ENCODE measurements at regions not wholly inside any gene's neighbourhood (a gene's known extent, or its start where the extent isn't known, plus 50 kb on each side); places are given as distances from the start of the nearest gene placed in this dataset.
"Not testable (repeated sequence)": the region's sequence is repeated elsewhere in the genome, so short reads cannot be mapped to it uniquely, and the experiment has no call there.

DNA sequence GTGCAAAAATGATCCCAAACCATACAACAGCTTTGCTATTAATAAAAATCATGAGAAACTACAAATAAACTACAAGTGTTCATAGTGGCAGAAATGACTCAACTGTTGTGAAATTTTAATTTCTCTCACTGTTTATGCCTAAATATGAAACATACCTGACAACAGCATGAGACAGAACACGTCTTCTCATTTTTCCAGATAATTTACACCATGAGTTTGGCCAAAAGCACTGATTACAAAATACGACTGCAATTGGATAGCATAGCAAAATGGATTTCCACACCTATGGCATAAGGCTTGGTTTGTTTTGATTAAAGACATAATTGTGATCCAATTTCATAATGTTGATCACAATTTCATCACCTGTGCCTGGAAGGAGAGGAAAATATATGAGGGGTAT lies 608.6 kb downstream of the GATA3 start:
- DNase-seq (ENCODE audit: low read depth in 2 of 2, low spot score in 1 of 2): no peak

DNA sequence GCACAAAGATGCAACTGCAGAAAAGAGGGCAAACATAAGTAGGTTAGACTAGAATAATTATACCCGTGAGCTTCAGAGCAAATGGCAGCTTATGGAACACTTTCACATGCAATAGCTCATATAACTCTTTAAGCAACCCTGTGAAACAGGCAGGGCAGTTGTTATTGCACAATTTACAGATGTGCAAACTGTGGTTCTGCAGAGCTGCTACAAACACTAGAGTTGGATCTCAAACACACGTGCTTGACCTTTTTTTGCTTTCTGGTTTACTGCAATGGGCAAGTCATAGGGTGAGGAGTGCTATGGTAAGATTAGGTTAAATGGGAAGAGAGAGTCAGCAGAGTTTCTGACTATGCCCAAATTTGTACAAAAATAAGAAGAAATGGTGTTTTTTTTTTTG lies 610.8 kb downstream of the GATA3 start:
- no peak for DNase-seq (ENCODE audit: low read depth in 2 of 2, low spot score in 1 of 2)

DNA sequence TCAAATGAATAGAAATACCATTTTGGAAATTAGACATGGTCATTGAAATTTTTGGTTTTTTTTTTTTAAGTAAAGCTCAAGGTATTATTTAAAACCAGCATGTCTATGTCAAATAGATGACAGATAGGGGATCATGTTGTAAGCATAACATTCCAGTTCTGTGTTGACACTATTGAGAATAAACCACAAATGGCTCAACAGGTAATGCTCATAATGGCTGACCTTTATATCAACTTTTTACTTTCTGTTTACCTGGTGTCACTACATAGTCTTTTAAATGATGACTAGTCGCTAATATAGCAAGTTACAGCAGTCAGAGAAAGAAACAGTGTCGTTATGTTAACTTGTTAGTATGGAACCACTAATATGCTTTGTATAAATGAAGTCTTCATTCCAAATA lies 616.0 kb downstream of the GATA3 start:
- no peak for DNase-seq (ENCODE audit: low read depth in 2 of 2, low spot score in 1 of 2)

DNA sequence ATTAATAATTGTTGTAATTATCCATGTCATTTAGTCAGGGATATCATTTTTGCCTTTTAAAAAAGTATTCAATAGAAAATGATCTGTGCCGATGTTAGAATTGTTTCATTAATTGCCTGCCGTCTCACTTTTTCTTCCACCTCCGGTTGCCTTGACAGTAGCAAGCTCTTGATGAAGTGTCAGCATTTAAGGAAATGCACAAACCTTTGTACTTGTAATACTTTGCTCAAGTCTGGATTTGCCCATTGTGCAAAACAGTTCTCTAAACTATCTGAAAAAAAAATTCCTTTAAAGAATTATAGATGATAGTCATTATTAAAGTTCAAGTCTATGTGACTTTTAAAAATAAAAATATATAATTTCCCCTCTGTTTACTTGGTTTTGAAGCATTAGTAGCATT lies 619.7 kb downstream of the GATA3 start:
- DNase-seq (ENCODE audit: low read depth in 2 of 2, low spot score in 1 of 2): no peak

DNA sequence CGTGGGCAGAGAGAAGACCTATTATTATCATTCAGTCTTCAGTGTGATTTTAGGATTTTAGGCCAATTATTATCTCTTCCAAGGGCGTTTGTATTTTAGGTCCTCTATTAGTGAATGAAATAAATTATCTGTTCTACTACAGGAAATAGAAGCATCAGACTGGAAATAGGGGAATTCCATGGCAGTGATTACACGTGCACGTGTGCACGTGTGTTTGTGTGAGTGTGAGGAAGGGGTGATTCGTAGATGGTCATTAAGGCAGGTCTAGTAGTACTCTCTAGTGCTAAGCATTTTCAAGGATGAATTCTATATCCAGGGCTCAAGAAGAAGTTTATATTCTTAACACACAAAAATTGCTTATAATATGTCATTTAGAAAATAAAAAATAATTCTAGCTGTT lies 623.2 kb downstream of the GATA3 start:
- DNase-seq (ENCODE audit: low read depth in 2 of 2, low spot score in 1 of 2): no peak

DNA sequence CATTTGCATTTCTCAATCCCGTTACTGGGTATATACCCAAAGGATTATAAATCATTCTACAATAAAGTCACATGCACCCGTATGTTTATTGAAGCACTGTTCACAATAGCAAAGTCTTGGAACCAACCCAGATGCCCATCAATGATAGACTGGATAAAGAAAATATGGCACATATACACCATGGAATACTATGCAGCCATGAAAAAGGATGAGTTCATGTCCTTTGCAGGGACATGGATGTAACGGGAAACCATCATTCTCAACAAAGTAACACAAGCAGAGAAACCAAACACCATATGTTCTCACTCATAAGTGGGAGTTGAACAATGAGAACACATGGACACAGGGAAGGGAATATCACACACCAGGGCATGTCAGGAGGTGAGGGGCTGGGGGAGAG lies 630.4 kb downstream of the GATA3 start:
- DNase-seq (ENCODE audit: low read depth in 2 of 2, low spot score in 1 of 2): not testable (repeated sequence)

DNA sequence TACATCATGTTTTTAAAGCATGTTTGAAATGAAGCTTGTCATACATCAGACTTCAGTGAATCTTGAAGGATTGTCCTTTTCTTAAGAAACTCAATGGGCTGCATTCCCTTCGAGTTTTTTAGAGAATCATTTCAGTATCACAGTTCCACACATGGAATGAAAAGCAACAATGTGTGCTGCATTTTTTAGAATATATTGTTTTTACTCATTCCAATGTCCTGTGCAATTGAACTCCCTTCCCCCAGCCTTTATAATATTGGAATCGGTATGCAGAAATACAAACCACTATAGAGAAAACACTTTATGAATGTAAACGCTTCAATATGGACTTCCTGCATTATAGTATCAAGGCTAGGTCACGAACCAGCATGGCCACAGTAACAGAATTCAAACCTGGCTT lies 634.4 kb downstream of the GATA3 start:
- DNase-seq (ENCODE audit: low read depth in 2 of 2, low spot score in 1 of 2): no peak

DNA sequence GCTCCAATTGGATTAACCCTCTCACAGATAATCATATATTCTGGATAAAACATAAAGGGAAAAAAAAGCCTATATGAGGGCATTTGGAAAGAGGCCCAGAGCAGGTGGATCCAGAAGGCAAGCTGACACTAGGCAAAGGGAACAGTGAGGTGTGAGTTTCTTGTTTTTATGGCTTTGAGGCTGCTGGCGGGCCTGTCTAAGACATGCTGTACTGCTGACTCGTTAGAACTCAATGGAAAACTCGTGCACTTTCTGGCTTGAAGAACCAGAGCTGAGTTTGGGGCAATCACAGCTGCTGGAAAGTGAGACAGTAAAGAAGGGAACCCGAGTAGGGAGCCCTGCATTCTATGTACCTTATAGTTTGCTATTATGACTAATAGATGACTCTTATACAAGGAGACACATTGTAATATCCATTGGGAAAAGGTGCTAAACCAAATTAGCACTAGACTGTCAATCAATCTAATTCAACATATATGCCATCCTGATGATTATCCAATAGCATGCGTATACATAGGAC lies 637.1 kb downstream of the GATA3 start:
- no peak for DNase-seq (ENCODE audit: low read depth in 2 of 2, low spot score in 1 of 2)

DNA sequence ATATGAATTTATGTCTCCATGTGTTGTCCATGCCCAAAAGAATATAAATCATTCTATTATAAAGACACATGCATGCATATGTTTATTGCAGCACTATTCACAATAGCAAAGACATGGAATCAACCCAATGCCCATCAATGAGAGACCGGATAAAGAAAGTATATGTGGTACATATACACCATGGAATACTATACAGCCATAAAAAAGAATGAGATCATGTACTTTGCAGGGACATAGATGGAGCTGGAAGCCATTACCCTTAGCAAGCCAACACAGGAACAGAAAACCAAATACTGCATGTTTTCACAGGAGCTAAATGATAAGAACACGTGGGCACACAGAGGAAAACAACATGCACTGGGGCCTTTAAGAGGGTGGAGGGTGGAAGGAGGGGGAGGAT lies 639.1 kb downstream of the GATA3 start:
- DNase-seq (ENCODE audit: low read depth in 2 of 2, low spot score in 1 of 2): not testable (repeated sequence)

DNA sequence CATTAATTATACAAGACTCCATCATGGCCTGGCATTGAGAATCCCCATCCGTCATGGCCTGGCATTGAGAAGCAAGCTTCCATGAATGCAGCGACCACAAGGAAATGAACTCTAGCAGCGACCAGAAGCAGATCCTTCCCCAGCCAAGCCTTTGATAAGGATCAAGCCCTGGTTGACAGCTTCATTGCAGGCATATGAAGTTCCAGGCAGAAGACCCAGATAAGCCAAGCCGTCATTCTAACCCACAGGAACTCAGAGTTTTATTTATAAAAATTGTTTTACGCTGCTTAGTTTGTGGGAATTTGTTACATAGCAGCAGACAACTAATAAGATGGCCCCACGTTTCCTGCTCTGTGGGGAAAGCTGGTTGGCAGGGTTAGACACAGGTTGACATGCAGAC lies 642.3 kb downstream of the GATA3 start:
- DNase-seq (ENCODE audit: low read depth in 2 of 2, low spot score in 1 of 2): no peak

DNA sequence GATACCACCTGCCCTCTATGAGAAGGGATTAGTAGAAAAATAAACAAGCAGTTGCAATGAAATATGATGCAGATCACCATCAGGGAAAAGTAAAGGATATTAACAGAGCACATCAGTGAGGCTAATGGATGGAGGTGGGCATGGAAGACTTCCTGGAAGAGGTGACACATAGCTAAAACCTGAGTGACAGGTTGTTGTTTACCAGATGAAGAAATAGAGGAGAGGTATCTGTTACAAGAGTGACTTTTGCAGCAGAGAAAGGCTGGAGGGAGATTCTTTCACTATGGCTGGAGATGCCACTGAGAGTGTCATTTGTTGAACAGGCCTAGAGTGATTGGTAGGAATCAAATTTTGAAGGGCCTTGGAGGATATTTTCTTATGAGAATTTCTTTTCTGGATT lies 646.2 kb downstream of the GATA3 start:
- no peak for DNase-seq (ENCODE audit: low read depth in 2 of 2, low spot score in 1 of 2)

DNA sequence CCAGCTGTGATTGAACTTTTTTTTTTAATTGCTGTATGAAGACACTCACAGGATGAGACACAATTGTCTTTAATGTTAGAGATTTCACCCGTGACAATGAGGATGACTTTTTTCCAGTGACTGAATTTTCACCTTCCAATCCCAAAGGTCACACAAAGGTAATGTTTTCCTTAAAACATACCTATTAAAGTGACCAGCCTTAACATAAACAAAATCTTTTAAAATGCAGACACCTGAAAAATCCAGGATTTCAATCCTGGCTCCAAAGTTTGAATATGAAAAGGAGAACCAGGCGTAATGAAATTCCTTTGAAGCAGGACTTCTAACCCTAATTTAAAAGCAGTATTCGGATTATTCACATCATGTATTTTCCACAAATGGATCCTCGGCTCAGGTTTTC lies 647.7 kb downstream of the GATA3 start:
- no peak for DNase-seq (ENCODE audit: low read depth in 2 of 2, low spot score in 1 of 2)

DNA sequence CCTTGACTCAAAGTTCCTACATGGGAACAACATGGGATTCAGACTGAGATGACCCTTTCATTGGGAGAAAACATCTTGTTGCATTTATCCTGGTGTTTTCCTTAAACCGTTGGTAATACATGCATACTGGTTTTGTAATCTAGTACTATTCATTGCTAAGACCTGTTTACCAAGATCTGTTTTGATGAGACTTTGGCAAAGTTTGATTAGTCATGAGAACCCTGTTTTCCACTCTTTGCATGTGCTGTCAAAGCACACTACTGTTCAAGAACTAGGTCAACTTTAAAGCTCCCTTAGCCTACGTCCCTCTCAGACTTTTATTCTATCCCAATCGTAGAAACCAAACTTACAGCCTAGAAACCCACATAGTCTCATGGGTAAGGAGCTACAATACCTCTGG lies 650.9 kb downstream of the GATA3 start:
- DNase-seq (ENCODE audit: low read depth in 2 of 2, low spot score in 1 of 2): no peak

DNA sequence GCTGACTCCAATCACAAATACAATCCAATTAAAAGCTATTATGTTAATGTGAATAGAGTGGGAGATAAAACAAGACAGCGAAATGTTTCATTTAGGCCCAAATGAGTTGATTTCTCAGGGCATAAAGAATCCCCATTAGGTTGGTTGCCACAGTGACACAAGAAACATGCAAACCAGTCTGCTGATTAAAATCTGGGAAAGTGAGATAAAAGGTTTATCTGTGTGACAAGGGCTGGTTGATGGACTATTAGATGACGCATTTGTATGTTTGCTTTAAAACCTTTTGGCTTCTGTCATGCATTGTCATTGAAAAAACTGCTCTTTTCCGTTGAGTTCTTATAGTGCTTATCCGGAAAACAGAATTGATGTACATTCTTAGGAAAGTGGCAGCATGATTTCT lies 658.2 kb downstream of the GATA3 start:
- DNase-seq (ENCODE audit: low read depth in 2 of 2, low spot score in 1 of 2): no peak

DNA sequence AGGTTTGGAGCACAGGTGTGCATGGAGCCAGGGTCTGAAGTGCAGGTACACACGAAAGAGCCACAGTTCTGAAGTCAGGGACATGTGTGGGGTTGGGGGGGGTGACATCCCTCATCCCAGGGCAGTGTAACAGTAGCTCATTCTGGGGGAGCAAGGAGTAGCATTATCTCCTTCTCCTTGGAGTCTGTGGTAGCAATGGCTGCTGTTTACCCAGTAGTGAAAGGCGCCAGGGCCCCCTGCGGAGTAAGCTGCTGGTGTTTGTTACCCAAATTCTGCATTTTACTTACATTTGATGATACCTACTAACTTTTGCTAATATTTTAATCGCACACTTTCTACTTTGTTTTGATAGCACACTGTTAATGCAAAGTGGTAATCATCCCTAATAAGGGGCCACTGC lies 665.5 kb downstream of the GATA3 start:
- DNase-seq (ENCODE audit: low read depth in 2 of 2, low spot score in 1 of 2): no peak

DNA sequence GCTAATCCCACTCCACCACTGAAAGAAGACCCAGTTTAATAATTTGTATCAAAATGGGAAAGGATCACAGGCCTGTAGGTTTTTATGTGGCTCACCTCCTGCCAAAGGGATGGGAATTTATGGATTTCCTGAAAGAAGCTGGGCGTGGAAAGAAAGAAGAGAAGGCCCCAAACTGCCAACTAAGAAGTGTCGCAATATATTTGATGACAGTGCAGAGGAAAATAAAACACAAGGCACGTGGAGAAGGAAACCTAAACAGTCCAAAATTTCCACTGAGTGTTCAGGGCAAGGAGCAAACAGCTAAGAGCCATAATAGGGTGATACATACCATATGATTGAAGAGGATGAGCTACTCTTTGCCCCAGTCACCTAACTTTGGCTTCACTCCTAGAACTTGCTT lies 667.2 kb downstream of the GATA3 start:
- DNase-seq (ENCODE audit: low read depth in 2 of 2, low spot score in 1 of 2): no peak

DNA sequence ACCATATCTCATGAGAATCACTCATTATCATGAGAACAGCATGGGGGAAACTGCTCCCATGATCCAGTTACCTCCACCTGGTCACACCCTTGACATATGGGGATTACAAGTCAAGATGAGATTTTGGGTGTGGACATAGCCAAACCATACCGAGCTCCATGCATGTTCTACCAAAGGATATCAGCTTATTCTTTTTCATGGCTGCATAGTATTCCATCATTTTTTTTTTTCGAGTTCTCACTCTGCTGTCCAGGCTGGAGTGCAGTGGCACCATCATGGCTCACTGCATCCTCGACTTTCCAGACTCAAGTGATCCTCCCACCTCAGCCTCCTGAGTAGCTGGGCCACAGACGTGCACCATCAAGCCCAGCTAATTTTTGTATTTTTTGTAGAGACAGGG lies 668.3 kb downstream of the GATA3 start:
- no peak for DNase-seq (ENCODE audit: low read depth in 2 of 2, low spot score in 1 of 2)

DNA sequence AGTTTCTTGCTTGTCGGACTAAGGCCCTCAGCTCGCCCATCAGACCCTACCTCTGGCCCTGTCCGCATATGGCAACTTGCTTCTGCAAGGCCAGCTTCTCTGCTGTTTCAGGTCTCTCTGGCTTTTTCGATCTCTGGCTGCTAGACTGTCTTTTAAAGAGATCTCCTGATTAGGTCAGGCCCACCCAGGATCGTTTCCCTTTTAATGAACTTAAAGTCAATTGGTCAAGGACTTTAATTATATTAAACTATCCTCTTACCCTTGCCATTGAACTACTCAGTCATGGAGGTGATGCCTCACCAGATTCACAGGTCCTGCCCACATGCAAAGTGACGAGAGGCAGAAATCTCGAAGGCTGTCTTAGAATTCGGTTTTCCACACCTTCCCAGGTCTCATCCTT lies 670.9 kb downstream of the GATA3 start:
- DNase-seq (ENCODE audit: low read depth in 2 of 2, low spot score in 1 of 2): no peak

DNA sequence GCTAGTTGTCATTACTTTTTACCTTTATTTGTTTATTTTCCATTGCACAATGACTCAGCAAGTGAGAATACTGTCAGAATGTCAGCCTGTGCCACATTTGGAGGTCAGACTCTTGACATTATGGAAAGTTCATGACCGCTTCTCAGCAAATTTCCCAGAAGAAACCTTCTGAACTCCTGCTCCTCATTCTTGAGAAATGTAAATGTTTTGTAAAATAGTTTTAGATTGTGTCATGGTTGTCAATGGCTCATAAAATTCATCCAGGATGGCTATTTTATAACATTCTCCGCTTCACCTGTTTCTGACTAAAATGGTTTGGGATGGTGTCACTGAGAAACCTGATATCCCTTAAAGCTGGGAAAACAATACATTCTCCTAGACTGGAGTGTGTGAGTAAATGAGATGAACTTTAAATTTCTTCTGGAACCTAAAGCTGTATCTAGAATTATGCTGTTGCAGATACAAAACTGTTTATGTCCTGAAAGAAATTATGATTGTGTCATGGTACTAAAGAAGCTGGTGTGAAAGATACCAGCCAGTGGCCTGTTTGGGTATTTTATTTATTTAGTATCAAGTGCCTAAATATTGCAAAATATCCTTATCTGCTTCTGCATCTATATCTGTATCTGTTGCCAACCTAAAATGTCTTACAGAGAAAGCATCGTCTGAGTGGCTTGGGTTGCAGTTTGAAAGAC lies 671.7 kb downstream of the GATA3 start:
- DNase-seq (ENCODE audit: low read depth in 2 of 2, low spot score in 1 of 2): no peak

DNA sequence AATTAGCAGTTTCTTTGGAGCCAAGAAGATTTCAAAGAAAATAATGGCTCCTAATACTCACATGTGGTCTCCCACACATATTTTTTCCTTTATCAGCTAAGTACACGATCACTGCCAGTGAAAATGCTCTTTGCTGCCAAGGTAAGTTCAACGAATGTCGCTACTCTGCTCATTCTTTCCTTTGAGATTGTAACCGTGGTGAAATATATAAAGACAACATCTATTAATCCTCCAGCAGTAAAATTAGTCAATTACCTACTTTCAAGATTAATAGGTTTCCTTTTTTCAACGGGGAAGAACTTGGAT lies 672.2 kb downstream of the GATA3 start:
- no peak for DNase-seq (ENCODE audit: low read depth in 2 of 2, low spot score in 1 of 2)

DNA sequence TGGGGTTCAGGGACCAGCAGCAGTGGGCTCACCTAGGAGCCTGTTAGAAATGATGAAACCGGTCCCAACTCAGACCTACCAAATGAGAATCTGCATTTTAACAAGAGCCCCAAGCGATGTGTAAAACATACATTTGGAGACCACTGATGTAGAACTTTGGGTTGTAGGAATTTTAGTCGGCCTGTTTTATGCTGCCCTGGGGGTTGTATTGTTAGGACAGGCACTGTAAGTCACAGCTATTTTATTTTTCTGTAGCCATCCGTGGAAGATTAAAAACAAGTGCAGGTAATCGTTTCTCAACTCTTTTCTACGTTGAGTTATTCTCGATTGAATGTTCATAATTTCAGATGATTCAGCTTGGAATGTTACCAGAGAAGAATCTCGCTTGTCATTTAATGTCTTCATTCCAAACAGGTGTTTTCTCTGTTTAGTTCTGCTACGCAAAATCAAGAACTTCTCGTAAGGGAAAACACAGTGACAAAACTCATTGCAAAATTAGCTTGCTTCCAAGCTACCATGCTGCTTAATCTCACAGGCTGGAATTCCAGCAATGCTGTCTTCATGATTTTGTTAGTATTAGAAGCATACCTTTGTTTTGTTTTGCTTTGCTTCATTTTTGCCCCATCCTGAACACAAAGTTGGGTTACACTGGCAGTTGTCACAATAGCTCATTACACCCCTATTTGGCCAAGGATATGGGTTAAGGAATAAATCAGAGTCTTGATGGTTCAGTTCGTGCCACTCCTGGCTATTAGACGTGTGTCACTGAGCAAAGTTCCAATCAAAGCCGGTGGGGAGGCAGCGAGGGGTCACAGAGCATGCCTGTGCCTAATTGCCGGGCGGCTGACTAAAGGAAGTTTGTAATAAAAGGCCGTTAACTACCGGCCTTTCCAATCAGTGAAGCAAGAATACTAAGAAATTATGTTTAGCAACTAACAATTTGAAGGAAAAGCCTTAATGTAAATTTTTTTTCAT lies 676.9 kb downstream of the GATA3 start:
- DNase-seq (ENCODE audit: low read depth in 2 of 2, low spot score in 1 of 2): no peak

DNA sequence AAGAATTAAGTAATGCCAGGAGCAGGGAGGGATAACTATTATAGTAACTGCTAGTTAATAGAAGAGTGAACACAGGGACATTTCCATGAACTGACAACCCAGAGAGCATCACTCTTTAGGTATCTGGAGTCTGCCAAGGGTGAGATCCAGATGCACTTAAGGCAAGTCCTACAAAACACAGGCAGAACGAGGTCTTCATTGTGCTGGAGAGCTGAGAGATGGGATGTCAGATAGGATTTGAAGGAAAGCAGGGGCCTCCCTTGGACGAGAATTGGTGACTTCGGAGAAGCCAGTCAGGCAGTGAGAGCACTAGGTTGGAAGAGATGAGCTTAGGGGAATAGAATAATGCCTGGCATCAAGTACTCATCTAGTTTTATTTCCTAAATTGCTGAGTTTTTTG lies 684.5 kb downstream of the GATA3 start:
- no peak for DNase-seq (ENCODE audit: low read depth in 2 of 2, low spot score in 1 of 2)
